GM19397 (cell line): ENCODE measurements at regions not wholly inside any gene's neighbourhood (a gene's known extent, or its start where the extent isn't known, plus 50 kb on each side); places are given as distances from the start of the nearest gene placed in this dataset.
"Not testable (repeated sequence)": the region's sequence is repeated elsewhere in the genome, so short reads cannot be mapped to it uniquely, and the experiment has no call there.

Source experiments
- ATAC-seq: cut with Tn5 transposase; IDR thresholded peaks from one replicate; pipeline ENCODE4 v1.9.1; 2021; ENCODE audit warnings: mild to moderate bottlenecking, moderate library complexity; ENCODE audit not compliant: unreplicated experiment

- ATAC-seq, result no peak
These were observed 593.3 kb downstream of the CCSER2 start for GRCh38 chr10:84921701-84922100.

GRCh38 chr10:84924131-84924530 lies 595.7 kb downstream of the CCSER2 start:
- no peak for ATAC-seq

GRCh38 chr10:84925495-84925894 lies 597.1 kb downstream of the CCSER2 start:
- no peak for ATAC-seq

GRCh38 chr10:84933402-84933801 lies 605.0 kb downstream of the CCSER2 start:
- no peak for ATAC-seq

GRCh38 chr10:84935772-84936171 lies 607.4 kb downstream of the CCSER2 start:
- no peak for ATAC-seq

- ATAC-seq, result no peak
These were observed 609.9 kb downstream of the CCSER2 start for GRCh38 chr10:84938117-84938905.

- no peak for ATAC-seq
These were observed 615.2 kb downstream of the CCSER2 start for GRCh38 chr10:84943541-84943940.

- ATAC-seq, result no peak
These were observed 615.8 kb downstream of the CCSER2 start for GRCh38 chr10:84944187-84944586.

- no peak for ATAC-seq
These were observed 617.4 kb downstream of the CCSER2 start for GRCh38 chr10:84945791-84946190.

- ATAC-seq, result no peak
These were observed 618.5 kb downstream of the CCSER2 start for GRCh38 chr10:84946904-84947303.

GRCh38 chr10:84948644-84949043 lies 620.3 kb downstream of the CCSER2 start:
- ATAC-seq, result no peak

- ATAC-seq, result no peak
These were observed 623.2 kb downstream of the CCSER2 start for GRCh38 chr10:84951616-84952015.

- ATAC-seq, result no peak
These were observed 629.0 kb downstream of the CCSER2 start for GRCh38 chr10:84957427-84957826.

GRCh38 chr10:84965468-84965867 lies 637.1 kb downstream of the CCSER2 start:
- ATAC-seq, result no peak

GRCh38 chr10:84966708-84967441 lies 638.5 kb downstream of the CCSER2 start:
- no peak for ATAC-seq

GRCh38 chr10:84969297-84969696 lies 640.9 kb downstream of the CCSER2 start:
- not testable (repeated sequence) for ATAC-seq

- no peak for ATAC-seq
These were observed 658.6 kb downstream of the CCSER2 start for GRCh38 chr10:84987039-84987438.

- ATAC-seq, result no peak
These were observed 659.6 kb downstream of the CCSER2 start for GRCh38 chr10:84988011-84988410.

GRCh38 chr10:84990713-84991112 lies 662.3 kb downstream of the CCSER2 start:
- ATAC-seq, result no peak

- ATAC-seq, result no peak
These were observed 662.9 kb downstream of the CCSER2 start for GRCh38 chr10:84991301-84991700.

- no peak for ATAC-seq
These were observed 665.1 kb downstream of the CCSER2 start for GRCh38 chr10:84993251-84994035.
